ENCODE measurements at regions not wholly inside any gene's neighbourhood (a gene's known extent, or its start where the extent isn't known, plus 50 kb on each side); places are given as distances from the start of the nearest gene placed in this dataset.
"Not testable (repeated sequence)": the region's sequence is repeated elsewhere in the genome, so short reads cannot be mapped to it uniquely, and the experiment has no call there.

GRCh38 chr18:51248685-51249084 lies 51.2 kb upstream of the MEX3C start:
- H3K4me3 Mint-ChIP-seq: no peak overlapping the region
- intact Hi-C loops (cut with micrococcal nuclease): no loop called here
- no peaks in the 10 kb centered on the region for H3K4me1 Mint-ChIP-seq (ENCODE audit: low read depth)
- no peak overlapping the region for H3K27ac Mint-ChIP-seq
- no peaks in the 10 kb centered on the region for H3K36me3 Mint-ChIP-seq (ENCODE audit: low read depth)
- H3K27me3 Mint-ChIP-seq: peaks cover 6% of the 10 kb centered on the region
- no peaks in the 10 kb centered on the region for H3K9me3 Mint-ChIP-seq

GRCh38 chr18:51250006-51250405 lies 52.5 kb upstream of the MEX3C start:
- H3K27ac Mint-ChIP-seq: no peak overlapping the region
- no peak overlapping the region for H3K4me3 Mint-ChIP-seq
- intact Hi-C loops (cut with micrococcal nuclease): no loop called here
- no peaks in the 10 kb centered on the region for H3K9me3 Mint-ChIP-seq
- no peaks in the 10 kb centered on the region for H3K4me1 Mint-ChIP-seq (ENCODE audit: low read depth)
- H3K36me3 Mint-ChIP-seq (ENCODE audit: low read depth): no peaks in the 10 kb centered on the region
- H3K27me3 Mint-ChIP-seq: peaks cover 6% of the 10 kb centered on the region

GRCh38 chr18:51250458-51251024 lies 53.1 kb upstream of the MEX3C start:
- Mint-ChIP-seq H3K9me3 (no peaks in the 10 kb centered on the region), H3K27me3 (peaks cover 9% of the 10 kb centered on the region), H3K36me3 (ENCODE audit: low read depth) (no peaks in the 10 kb centered on the region), H3K4me1 (ENCODE audit: low read depth) (no peaks in the 10 kb centered on the region), H3K4me3 (no peak overlapping the region), H3K27ac (no peak overlapping the region)
- intact Hi-C loops (cut with micrococcal nuclease): no loop called here

- intact Hi-C loops (cut with micrococcal nuclease): no loop called here
- H3K27ac Mint-ChIP-seq: no peak overlapping the region
- no peaks in the 10 kb centered on the region for H3K9me3 Mint-ChIP-seq
- peaks cover 9% of the 10 kb centered on the region for H3K27me3 Mint-ChIP-seq
- H3K36me3 Mint-ChIP-seq (ENCODE audit: low read depth): no peaks in the 10 kb centered on the region
- no peak overlapping the region for H3K4me3 Mint-ChIP-seq
- no peaks in the 10 kb centered on the region for H3K4me1 Mint-ChIP-seq (ENCODE audit: low read depth)
Measured at GRCh38 chr18:51251625-51252024, 54.1 kb upstream of the MEX3C start.

GRCh38 chr18:51253476-51253875 lies 56.0 kb upstream of the MEX3C start:
- no peaks in the 10 kb centered on the region for H3K9me3 Mint-ChIP-seq
- intact Hi-C loops (cut with micrococcal nuclease): no loop called here

GRCh38 chr18:51255693-51256092 lies 58.2 kb upstream of the MEX3C start:
- Mint-ChIP-seq H3K9me3 (no peaks in the 10 kb centered on the region), H3K27ac (no peak overlapping the region), H3K4me3 (no peak overlapping the region), H3K27me3 (peaks cover 8% of the 10 kb centered on the region), H3K36me3 (ENCODE audit: low read depth) (no peaks in the 10 kb centered on the region), H3K4me1 (ENCODE audit: low read depth) (no peaks in the 10 kb centered on the region)
- intact Hi-C loops (cut with micrococcal nuclease): no loop called here

More at GRCh38 chr18:51253476-51253875, 56.0 kb upstream of the MEX3C start:
- Mint-ChIP-seq H3K4me3 (no peak overlapping the region), H3K27ac (no peak overlapping the region), H3K27me3 (peaks cover 10% of the 10 kb centered on the region), H3K4me1 (ENCODE audit: low read depth) (no peaks in the 10 kb centered on the region), H3K36me3 (ENCODE audit: low read depth) (no peaks in the 10 kb centered on the region)

GRCh38 chr18:51257150-51257549 lies 59.7 kb upstream of the MEX3C start:
- intact Hi-C loops (cut with micrococcal nuclease): no loop called here
- Mint-ChIP-seq H3K27ac (no peak overlapping the region), H3K36me3 (ENCODE audit: low read depth) (no peaks in the 10 kb centered on the region), H3K9me3 (no peaks in the 10 kb centered on the region), H3K4me1 (ENCODE audit: low read depth) (no peaks in the 10 kb centered on the region), H3K4me3 (no peak overlapping the region), H3K27me3 (peaks cover 5% of the 10 kb centered on the region)

GRCh38 chr18:51260118-51260517 lies 62.6 kb upstream of the MEX3C start:
- intact Hi-C loops (cut with micrococcal nuclease): no loop called here
- H3K4me1 Mint-ChIP-seq (ENCODE audit: low read depth): no peaks in the 10 kb centered on the region
- no peak overlapping the region for H3K27ac Mint-ChIP-seq
- H3K4me3 Mint-ChIP-seq: no peak overlapping the region
- H3K27me3 Mint-ChIP-seq: peaks cover 4% of the 10 kb centered on the region
- no peaks in the 10 kb centered on the region for H3K36me3 Mint-ChIP-seq (ENCODE audit: low read depth)
- no peaks in the 10 kb centered on the region for H3K9me3 Mint-ChIP-seq

GRCh38 chr18:51266077-51266476 lies 68.6 kb upstream of the MEX3C start:
- H3K4me3 Mint-ChIP-seq; H3K27me3 Mint-ChIP-seq; intact Hi-C loops (cut with micrococcal nuclease); H3K4me1 Mint-ChIP-seq (ENCODE audit: low read depth); H3K9me3 Mint-ChIP-seq; H3K36me3 Mint-ChIP-seq (ENCODE audit: low read depth); H3K27ac Mint-ChIP-seq: not testable (repeated sequence)

- intact Hi-C loops (cut with micrococcal nuclease): no loop called here
Measured at GRCh38 chr18:51266773-51267172, 69.3 kb upstream of the MEX3C start.

GRCh38 chr18:51273437-51273836 lies 76.0 kb upstream of the MEX3C start:
- H3K27ac Mint-ChIP-seq: no peak overlapping the region
- H3K27me3 Mint-ChIP-seq: peaks cover 5% of the 10 kb centered on the region
- no peaks in the 10 kb centered on the region for H3K9me3 Mint-ChIP-seq
- no peaks in the 10 kb centered on the region for H3K4me1 Mint-ChIP-seq (ENCODE audit: low read depth)
- no peak overlapping the region for H3K4me3 Mint-ChIP-seq
- intact Hi-C loops (cut with micrococcal nuclease): no loop called here
- H3K36me3 Mint-ChIP-seq (ENCODE audit: low read depth): no peaks in the 10 kb centered on the region

More at GRCh38 chr18:51266773-51267172, 69.3 kb upstream of the MEX3C start:
- Mint-ChIP-seq H3K27ac (no peak overlapping the region), H3K4me1 (ENCODE audit: low read depth) (peaks cover 4% of the 10 kb centered on the region), H3K36me3 (ENCODE audit: low read depth) (no peaks in the 10 kb centered on the region), H3K9me3 (no peaks in the 10 kb centered on the region), H3K4me3 (no peak overlapping the region), H3K27me3 (peaks cover 4% of the 10 kb centered on the region)

GRCh38 chr18:51275712-51276476 lies 78.4 kb upstream of the MEX3C start:
- Mint-ChIP-seq H3K27me3 (peaks cover 5% of the 10 kb centered on the region), H3K4me3 (no peak overlapping the region), H3K36me3 (ENCODE audit: low read depth) (no peaks in the 10 kb centered on the region), H3K27ac (no peak overlapping the region), H3K9me3 (no peaks in the 10 kb centered on the region), H3K4me1 (ENCODE audit: low read depth) (no peaks in the 10 kb centered on the region)
- intact Hi-C loops (cut with micrococcal nuclease): no loop called here

GRCh38 chr18:51278045-51278649 lies 80.7 kb upstream of the MEX3C start:
- Mint-ChIP-seq H3K27ac (no peak overlapping the region), H3K36me3 (ENCODE audit: low read depth) (no peaks in the 10 kb centered on the region), H3K4me1 (ENCODE audit: low read depth) (no peaks in the 10 kb centered on the region), H3K9me3 (no peaks in the 10 kb centered on the region), H3K27me3 (peaks cover 6% of the 10 kb centered on the region), H3K4me3 (no peak overlapping the region)
- intact Hi-C loops (cut with micrococcal nuclease): no loop called here

- H3K27me3 Mint-ChIP-seq: peaks cover 6% of the 10 kb centered on the region
- no peak overlapping the region for H3K27ac Mint-ChIP-seq
- no peaks in the 10 kb centered on the region for H3K36me3 Mint-ChIP-seq (ENCODE audit: low read depth)
- intact Hi-C loops (cut with micrococcal nuclease): no loop called here
- H3K4me3 Mint-ChIP-seq: no peak overlapping the region
- no peaks in the 10 kb centered on the region for H3K4me1 Mint-ChIP-seq (ENCODE audit: low read depth)
- no peaks in the 10 kb centered on the region for H3K9me3 Mint-ChIP-seq
Measured at GRCh38 chr18:51279367-51279984, 82.0 kb upstream of the MEX3C start.
